Lung (tissue), 11 donors: ENCODE measurements at regions not wholly inside any gene's neighbourhood (a gene's known extent, or its start where the extent isn't known, plus 50 kb on each side); places are given as distances from the start of the nearest gene placed in this dataset.

Experiments used
- ATAC-seq: fragments of 200-7000 bp; cut with Tn5 transposase; one replicate; pipeline ENCODE4 v1.9.1; 2020; ENCODE audit warnings: moderate number of reproducible peaks; ENCODE audit not compliant: insufficient read depth, low FRiP score
- DNase-seq, 3 donors: peaks; one replicate each; pipeline ENCODE4 v3.0.0-alpha.2; 2013 to 2017
- H3K27ac ChIP-seq, 2 donors: one replicate each; pipeline ENCODE4 v1.5.1; 2013; ENCODE audit warnings: mild to moderate bottlenecking in 2 of 2, moderate library complexity in 2 of 2, control low read depth in 1 of 2, inconsistent platforms in 1 of 2, low read depth in 1 of 2, low read length in 1 of 2
- H3K27me3 ChIP-seq, 3 donors: one replicate each; pipeline ENCODE4 v1.5.1; 2013; ENCODE audit warnings: low read length in 2 of 3; ENCODE audit not compliant: control insufficient read depth in 3 of 3, insufficient read depth in 3 of 3
- H3K36me3 ChIP-seq, 4 donors: one replicate each; pipeline ENCODE4 v1.5.1; 2013; ENCODE audit warnings: low read length in 4 of 4, mild to moderate bottlenecking in 1 of 4, moderate library complexity in 1 of 4; ENCODE audit not compliant: control insufficient read depth in 4 of 4, insufficient read depth in 4 of 4
- H3K4me1 ChIP-seq, 5 donors: one replicate each; pipeline ENCODE4 v1.5.1; 2013; ENCODE audit warnings: low read length in 5 of 5, mild to moderate bottlenecking in 2 of 5, moderate library complexity in 1 of 5; ENCODE audit not compliant: control insufficient read depth in 5 of 5, insufficient read depth in 5 of 5
- H3K4me3 ChIP-seq: one replicate; pipeline ENCODE4 v1.5.1; 2013; ENCODE audit warnings: mild to moderate bottlenecking, control low read depth, moderate library complexity
- H3K9ac ChIP-seq, 2 donors: one replicate each; pipeline ENCODE4 v1.5.1; 2013; ENCODE audit warnings: low read length in 2 of 2, control low read depth in 1 of 2; ENCODE audit not compliant: insufficient read depth in 1 of 2
- H3K9me3 ChIP-seq, 4 donors: one replicate each; pipeline ENCODE4 v1.5.1; 2013; ENCODE audit warnings: low read length in 3 of 4, mild to moderate bottlenecking in 1 of 4, moderate library complexity in 1 of 4; ENCODE audit not compliant: control insufficient read depth in 4 of 4, insufficient read depth in 3 of 4
- CTCF ChIP-seq: IDR thresholded peaks from 2 replicates; pipeline ENCODE4 v1.5.1; 2012; ENCODE audit warnings: mild to moderate bottlenecking; ENCODE audit errors: control extremely low read depth, extremely low read depth
- WGBS, 2 donors: extraction: QIAGEN DNeasy Blood & Tissue Kit; methylation state at CpG; one replicate each; pipeline ENCODE4 v1.1.7; 2013; 5-methylcytosine and 5-hydroxymethylcytosine counted together
- donor health status: control.
- donor health status: control.
- donor health status: Bipolar disorder and iron deficiency.
- donor health status: healthy.
- donor health status: DM: yes; HTN: yes; CAD: no.

GRCh38 chr12:112734859-112735695 is 56.5 kb upstream of the RPH3A start:
- peaks cover 0 to 5% (median 0%) of the 10 kb centered on the region in 4 donors for H3K9me3 ChIP-seq
- no peak overlapping the region for H3K27ac ChIP-seq
- no peak overlapping the region for H3K4me3 ChIP-seq
- 73 to 81% methylated on average over 12 of the region's 12 CpGs for WGBS, 2 donors
- ATAC-seq (no peak), DNase-seq (no peak)
- no peak overlapping the region for H3K9ac ChIP-seq
- no peaks in the 10 kb centered on the region for H3K27me3 ChIP-seq
- H3K36me3 ChIP-seq = no peaks in the 10 kb centered on the region
- H3K4me1 ChIP-seq = no peaks in the 10 kb centered on the region
- no peak for TF ChIP-seq CTCF

GRCh38 chr12:112738531-112738930 is 53.0 kb upstream of the RPH3A start:
- no peak overlapping the region for H3K9ac ChIP-seq
- H3K27me3 ChIP-seq = peaks cover 0 to 7% (median 0%) of the 10 kb centered on the region in 3 donors
- 48 to 79% methylated on average over 3 of the region's 3 CpGs for WGBS, 2 donors
- no peaks in the 10 kb centered on the region for H3K36me3 ChIP-seq
- no peaks in the 10 kb centered on the region for H3K4me1 ChIP-seq
- H3K4me3 ChIP-seq = no peak overlapping the region
- H3K27ac ChIP-seq = no peak overlapping the region
- peaks cover 0 to 5% (median 0%) of the 10 kb centered on the region in 4 donors for H3K9me3 ChIP-seq
- DNase-seq (no peak), ATAC-seq (no peak)
- TF ChIP-seq CTCF = no peak

- WGBS, 2 donors = 88 to 90% methylated on average over 3 of the region's 3 CpGs
- no peak for DNase-seq
- Histone ChIP-seq H3K4me3 (no peak overlapping the region), H3K27ac (no peak overlapping the region), H3K4me1 (no peaks in the 10 kb centered on the region), H3K36me3 (no peaks in the 10 kb centered on the region), H3K9me3 (peaks cover 0 to 4% (median 0%) of the 10 kb centered on the region in 4 donors), H3K27me3 (peaks cover 0 to 7% (median 0%) of the 10 kb centered on the region in 3 donors), H3K9ac (no peak overlapping the region)
- no peak for TF ChIP-seq CTCF
- ATAC-seq = no peak
Measured at GRCh38 chr12:112740387-112740934, 51.1 kb upstream of the RPH3A start.
